ENCODE measurements at regions not wholly inside any gene's neighbourhood (a gene's known extent, or its start where the extent isn't known, plus 50 kb on each side); places are given as distances from the start of the nearest gene placed in this dataset.

- Histone ChIP-seq H3K36me3 (ENCODE audit: control insufficient read depth in 2 of 3, insufficient read depth in 3 of 3, low read length in 3 of 3) (no peaks in the 10 kb centered on the region), H3K4me3 (ENCODE audit: low read length in 3 of 3) (no peak overlapping the region), H3K27me3 (ENCODE audit: control insufficient read depth, insufficient read depth, low read length) (no peaks in the 10 kb centered on the region), H3K9ac (ENCODE audit: low read length in 3 of 3) (no peak overlapping the region), H3K9me3 (ENCODE audit: control insufficient read depth in 2 of 3, insufficient read depth in 1 of 3, low read length in 3 of 3) (no peaks in the 10 kb centered on the region), H3K27ac (ENCODE audit: low read depth in 2 of 2, low read length in 2 of 2) (no peak overlapping the region), H3K4me1 (ENCODE audit: control insufficient read depth in 2 of 3, insufficient read depth in 2 of 3, low read depth in 1 of 3, low read length in 3 of 3) (no peaks in the 10 kb centered on the region)
- no peak for TF ChIP-seq CTCF (IDR thresholded peaks at IDR 0.05; ENCODE audit: borderline replicate concordance, extremely low read depth, insufficient read depth)
- DNase-seq (peak in 4 of 5 donors; percentile 80 to 95 (median 90)), FAIRE-seq (no peak)
- intact Hi-C loops (cut with DNase I), result loop anchor here (10.0 kb wide), 1 partner anchor 49 kb away; no protein-coding TSS in a partner anchor
Measured at GRCh38 chr9:109585796-109586195, 87.7 kb upstream of the PTPN3 start.

GRCh38 chr9:109586993-109587392, 88.9 kb upstream of the PTPN3 start:
- intact Hi-C loops (cut with DNase I), result loop anchor here (10.0 kb wide), 1 partner anchor 48 kb away; no protein-coding TSS in a partner anchor

GRCh38 chr9:109588415-109588814, 90.3 kb upstream of the PTPN3 start:
- DNase-seq (no peak), FAIRE-seq (no peak)
- Histone ChIP-seq H3K9me3 (ENCODE audit: control insufficient read depth in 2 of 3, insufficient read depth in 1 of 3, low read length in 3 of 3) (no peaks in the 10 kb centered on the region), H3K4me1 (ENCODE audit: control insufficient read depth in 2 of 3, insufficient read depth in 2 of 3, low read depth in 1 of 3, low read length in 3 of 3) (no peaks in the 10 kb centered on the region), H3K9ac (ENCODE audit: low read length in 3 of 3) (no peak overlapping the region), H3K27me3 (ENCODE audit: control insufficient read depth, insufficient read depth, low read length) (no peaks in the 10 kb centered on the region), H3K27ac (ENCODE audit: low read depth in 2 of 2, low read length in 2 of 2) (no peak overlapping the region), H3K4me3 (ENCODE audit: low read length in 3 of 3) (no peak overlapping the region), H3K36me3 (ENCODE audit: control insufficient read depth in 2 of 3, insufficient read depth in 3 of 3, low read length in 3 of 3) (no peaks in the 10 kb centered on the region)
- intact Hi-C loops (cut with DNase I), result loop anchor here (10.0 kb wide), 1 partner anchor 46 kb away; no protein-coding TSS in a partner anchor
- no peak for TF ChIP-seq CTCF (IDR thresholded peaks at IDR 0.05; ENCODE audit: borderline replicate concordance, extremely low read depth, insufficient read depth)

More at GRCh38 chr9:109586993-109587392, 88.9 kb upstream of the PTPN3 start:
- no peaks in the 10 kb centered on the region for H3K4me1 ChIP-seq (ENCODE audit: control insufficient read depth in 2 of 3, insufficient read depth in 2 of 3, low read depth in 1 of 3, low read length in 3 of 3)
- no peaks in the 10 kb centered on the region for H3K9me3 ChIP-seq (ENCODE audit: control insufficient read depth in 2 of 3, insufficient read depth in 1 of 3, low read length in 3 of 3)
- no peak for DNase-seq
- TF ChIP-seq CTCF (IDR thresholded peaks at IDR 0.05; ENCODE audit: borderline replicate concordance, extremely low read depth, insufficient read depth), result no peak
- H3K9ac ChIP-seq (ENCODE audit: low read length in 3 of 3), result no peak overlapping the region
- H3K36me3 ChIP-seq (ENCODE audit: control insufficient read depth in 2 of 3, insufficient read depth in 3 of 3, low read length in 3 of 3), result no peaks in the 10 kb centered on the region
- no peaks in the 10 kb centered on the region for H3K27me3 ChIP-seq (ENCODE audit: control insufficient read depth, insufficient read depth, low read length)
- no peak for FAIRE-seq
- H3K27ac ChIP-seq (ENCODE audit: low read depth in 2 of 2, low read length in 2 of 2), result no peak overlapping the region
- H3K4me3 ChIP-seq (ENCODE audit: low read length in 3 of 3), result no peak overlapping the region

- intact Hi-C loops (cut with DNase I), result no loop called here
- no peaks in the 10 kb centered on the region for H3K36me3 ChIP-seq (ENCODE audit: control insufficient read depth in 2 of 3, insufficient read depth in 3 of 3, low read length in 3 of 3)
- TF ChIP-seq CTCF (IDR thresholded peaks at IDR 0.05; ENCODE audit: borderline replicate concordance, extremely low read depth, insufficient read depth), result no peak
- no peak overlapping the region for H3K4me3 ChIP-seq (ENCODE audit: low read length in 3 of 3)
- no peaks in the 10 kb centered on the region for H3K4me1 ChIP-seq (ENCODE audit: control insufficient read depth in 2 of 3, insufficient read depth in 2 of 3, low read depth in 1 of 3, low read length in 3 of 3)
- no peak overlapping the region for H3K9ac ChIP-seq (ENCODE audit: low read length in 3 of 3)
- no peak for FAIRE-seq
- no peak overlapping the region for H3K27ac ChIP-seq (ENCODE audit: low read depth in 2 of 2, low read length in 2 of 2)
- no peaks in the 10 kb centered on the region for H3K9me3 ChIP-seq (ENCODE audit: control insufficient read depth in 2 of 3, insufficient read depth in 1 of 3, low read length in 3 of 3)
- H3K27me3 ChIP-seq (ENCODE audit: control insufficient read depth, insufficient read depth, low read length), result no peaks in the 10 kb centered on the region
- no peak for DNase-seq
Measured at GRCh38 chr9:109590966-109591365, 92.9 kb upstream of the PTPN3 start.

Measured in kidney (tissue), 13 donors.